NCI-H1105 (cell line): ENCODE measurements at regions not wholly inside any gene's neighbourhood (a gene's known extent, or its start where the extent isn't known, plus 50 kb on each side); places are given as distances from the start of the nearest gene placed in this dataset.

ENCODE experiments used
- DNase-seq: peaks from one replicate; lab custom pipeline; 2025; lab: John Stamatoyannopoulos, UW

GRCh38 chr5:54644226-54644625 is 126.7 kb downstream of the SNX18 start:
- no peak for DNase-seq

GRCh38 chr5:54643685-54644106 is 126.1 kb downstream of the SNX18 start:
- DNase-seq: no peak

- no peak for DNase-seq
Observed at GRCh38 chr5:54639621-54640020, 122.1 kb downstream of the SNX18 start.

GRCh38 chr5:54638106-54638505 is 120.5 kb downstream of the SNX18 start:
- no peak for DNase-seq

- DNase-seq: no peak
Observed at GRCh38 chr5:54637654-54638053, 120.1 kb downstream of the SNX18 start.

- DNase-seq: no peak
Observed at GRCh38 chr5:54634089-54634488, 116.5 kb downstream of the SNX18 start.

- DNase-seq: no peak
Observed at GRCh38 chr5:54632131-54632701, 114.7 kb downstream of the SNX18 start.

GRCh38 chr5:54630738-54631359 is 113.3 kb downstream of the SNX18 start:
- DNase-seq: no peak

- DNase-seq: no peak
Observed at GRCh38 chr5:54629115-54629514, 111.6 kb downstream of the SNX18 start.

- no peak for DNase-seq
Observed at GRCh38 chr5:54628050-54628449, 110.5 kb downstream of the SNX18 start.

- DNase-seq: no peak
Observed at GRCh38 chr5:54626407-54626806, 108.8 kb downstream of the SNX18 start.

GRCh38 chr5:54624805-54625568 is 107.4 kb downstream of the SNX18 start:
- no peak for DNase-seq

- no peak for DNase-seq
Observed at GRCh38 chr5:54621709-54622108, 104.2 kb downstream of the SNX18 start.

- DNase-seq: no peak
Observed at GRCh38 chr5:54621048-54621447, 103.5 kb downstream of the SNX18 start.

GRCh38 chr5:54620141-54620933 is 102.8 kb downstream of the SNX18 start:
- no peak for DNase-seq

- no peak for DNase-seq
Observed at GRCh38 chr5:54619731-54620130, 102.2 kb downstream of the SNX18 start.

GRCh38 chr5:54616518-54617220 is 99.1 kb downstream of the SNX18 start:
- no peak for DNase-seq

GRCh38 chr5:54616031-54616430 is 98.5 kb downstream of the SNX18 start:
- no peak for DNase-seq

GRCh38 chr5:54615381-54615780 is 97.8 kb downstream of the SNX18 start:
- DNase-seq: no peak

- no peak for DNase-seq
Observed at GRCh38 chr5:54612711-54613110, 95.2 kb downstream of the SNX18 start.

- DNase-seq: no peak
Observed at GRCh38 chr5:54611290-54611951, 93.9 kb downstream of the SNX18 start.
